ENCODE measurements at regions not wholly inside any gene's neighbourhood (a gene's known extent, or its start where the extent isn't known, plus 50 kb on each side); places are given as distances from the start of the nearest gene placed in this dataset.

GRCh38 chr21:18153063-18153462 is 91.6 kb upstream of the CHODL start:
- DNase-seq (ENCODE audit: low spot score in 2 of 2): no peak
- H3K4me3 ChIP-seq (ENCODE audit: low read depth, poor library complexity, severe bottlenecking): no peak overlapping the region
- 77 to 82% methylated on average over 2 of the region's 2 CpGs for WGBS, 2 donors
- TF ChIP-seq CTCF (IDR thresholded peaks at IDR 0.05) (no peak), POLR2A (IDR thresholded peaks at IDR 0.05) (no peak)
- intact Hi-C loops (cut with DNase I; ENCODE audit: low total_unique reads): no loop called here

GRCh38 chr21:18152371-18152770 is 92.3 kb upstream of the CHODL start:
- H3K4me3 ChIP-seq (ENCODE audit: low read depth, poor library complexity, severe bottlenecking): no peak overlapping the region
- TF ChIP-seq POLR2A (IDR thresholded peaks at IDR 0.05): no peak
- TF ChIP-seq CTCF (IDR thresholded peaks at IDR 0.05): no peak
- intact Hi-C loops (cut with DNase I; ENCODE audit: low total_unique reads): no loop called here
- no peak for DNase-seq (ENCODE audit: low spot score in 2 of 2)
- 87 to 91% methylated on average over 2 of the region's 2 CpGs for WGBS, 2 donors

- H3K4me3 ChIP-seq (ENCODE audit: low read depth, poor library complexity, severe bottlenecking): no peak overlapping the region
- intact Hi-C loops (cut with DNase I; ENCODE audit: low total_unique reads): no loop called here
- WGBS, 2 donors: 87 to 88% methylated on average over 5 of the region's 5 CpGs
- TF ChIP-seq POLR2A (IDR thresholded peaks at IDR 0.05) (no peak), CTCF (IDR thresholded peaks at IDR 0.05) (no peak)
- no peak for DNase-seq (ENCODE audit: low spot score in 2 of 2)
Observed at GRCh38 chr21:18151046-18151445, 93.6 kb upstream of the CHODL start.

GRCh38 chr21:18148401-18148800 is 96.2 kb upstream of the CHODL start:
- intact Hi-C loops (cut with DNase I; ENCODE audit: low total_unique reads): no loop called here
- H3K4me3 ChIP-seq (ENCODE audit: low read depth, poor library complexity, severe bottlenecking): no peak overlapping the region
- TF ChIP-seq CTCF (IDR thresholded peaks at IDR 0.05): no peak
- no peak for TF ChIP-seq POLR2A (IDR thresholded peaks at IDR 0.05)
- DNase-seq (ENCODE audit: low spot score in 2 of 2): no peak

- no peak for TF ChIP-seq POLR2A (IDR thresholded peaks at IDR 0.05)
- TF ChIP-seq CTCF (IDR thresholded peaks at IDR 0.05): no peak
- intact Hi-C loops (cut with DNase I; ENCODE audit: low total_unique reads): no loop called here
- 51 to 58% methylated on average over 3 of the region's 3 CpGs for WGBS, 2 donors
Observed at GRCh38 chr21:18147678-18148077, 97.0 kb upstream of the CHODL start.

GRCh38 chr21:18146820-18147219 is 97.8 kb upstream of the CHODL start:
- no peak overlapping the region for H3K4me3 ChIP-seq (ENCODE audit: low read depth, poor library complexity, severe bottlenecking)
- DNase-seq (ENCODE audit: low spot score in 2 of 2): no peak
- intact Hi-C loops (cut with DNase I; ENCODE audit: low total_unique reads): no loop called here
- TF ChIP-seq CTCF (IDR thresholded peaks at IDR 0.05) (no peak), POLR2A (IDR thresholded peaks at IDR 0.05) (no peak)

More at GRCh38 chr21:18147678-18148077, 97.0 kb upstream of the CHODL start:
- DNase-seq (ENCODE audit: low spot score in 2 of 2): no peak
- no peak overlapping the region for H3K4me3 ChIP-seq (ENCODE audit: low read depth, poor library complexity, severe bottlenecking)

All from lower leg skin (tissue), 4 donors.